ENCODE measurements at regions not wholly inside any gene's neighbourhood (a gene's known extent, or its start where the extent isn't known, plus 50 kb on each side); places are given as distances from the start of the nearest gene placed in this dataset.

- TF ChIP-seq POLR2AphosphoS5 (IDR thresholded peaks at IDR 0.05) (no peak), CTCF (IDR thresholded peaks at IDR 0.05; ENCODE audit: poor library complexity, severe bottlenecking) (no peak), RAD21 (conservative IDR thresholded peaks at IDR 0.05) (no peak)
Measured at GRCh38 chr5:33370466-33370859, 70.3 kb upstream of the TARS1 start.

All from neural cell (in vitro differentiated cells).